Tibial nerve (tissue), 4 donors: ENCODE measurements at regions not wholly inside any gene's neighbourhood (a gene's known extent, or its start where the extent isn't known, plus 50 kb on each side); places are given as distances from the start of the nearest gene placed in this dataset.

Source experiments
- DNase-seq, 2 donors: peaks; one replicate each; pipeline ENCODE4 v3.0.0-alpha.2; 2019; ENCODE audit warnings: low spot score in 2 of 2
- H3K27ac ChIP-seq, 4 donors: fragments of 200-600 bp; sonication (generic) in 3 of 4; one replicate each; pipeline ENCODE4 v1.5.1; 2017 to 2019; ENCODE audit warnings: mild to moderate bottlenecking in 1 of 4
- H3K27me3 ChIP-seq, 2 donors: fragments of 200-600 bp; sonication (generic) in 1 of 2; one replicate each; pipeline versions ENCODE4 v1.5.1 to v1.6.0; 2017 to 2019
- H3K36me3 ChIP-seq, 3 donors: fragments of 200-600 bp; sonication (generic); one replicate each; pipeline ENCODE4 v1.5.1; 2018 to 2019
- H3K4me1 ChIP-seq, 4 donors: fragments of 200-600 bp; sonication (generic) in 3 of 4; one replicate each; pipeline ENCODE4 v1.5.1; 2017 to 2019
- H3K4me3 ChIP-seq, 4 donors: fragments of 200-600 bp; sonication (generic) in 3 of 4; one replicate each; pipeline ENCODE4 v1.5.1; 2017 to 2019; ENCODE audit warnings: mild to moderate bottlenecking in 1 of 4, moderate library complexity in 1 of 4
- H3K9me3 ChIP-seq, 4 donors: fragments of 200-600 bp; sonication (generic) in 3 of 4; one replicate each; pipeline ENCODE4 v1.5.1; 2017 to 2019
- EP300 ChIP-seq, 2 donors: sonication (generic); formaldehyde crosslinking; IDR thresholded peaks; one replicate each; pipeline ENCODE4 v1.6.1; 2017; ENCODE audit warnings: antibody characterized with exemption in 2 of 2, mild to moderate bottlenecking in 1 of 2
- POLR2A ChIP-seq, 2 donors: fragments of 450-650 bp; IDR thresholded peaks; one replicate each; pipeline ENCODE4 v1.6.1; 2017; ENCODE audit warnings: antibody characterized with exemption in 2 of 2, mild to moderate bottlenecking in 2 of 2, moderate library complexity in 2 of 2
- WGBS, 2 donors: methylation state at CpG; one replicate each; pipeline ENCODE4 v1.1.5; 2018; 5-methylcytosine and 5-hydroxymethylcytosine counted together
- TF ChIP-seq, protein P1 (sequence below), 5 experiments: fragments of 200-600 bp in 3 of 5; fragments of 450-650 bp in 2 of 5; sonication (generic) in 3 of 5; IDR thresholded peaks; one replicate each; pipeline ENCODE4 v1.5.1; 2016 to 2019; ENCODE audit warnings: antibody characterized with exemption in 5 of 5, mild to moderate bottlenecking in 3 of 5, moderate library complexity in 2 of 5

DNA sequence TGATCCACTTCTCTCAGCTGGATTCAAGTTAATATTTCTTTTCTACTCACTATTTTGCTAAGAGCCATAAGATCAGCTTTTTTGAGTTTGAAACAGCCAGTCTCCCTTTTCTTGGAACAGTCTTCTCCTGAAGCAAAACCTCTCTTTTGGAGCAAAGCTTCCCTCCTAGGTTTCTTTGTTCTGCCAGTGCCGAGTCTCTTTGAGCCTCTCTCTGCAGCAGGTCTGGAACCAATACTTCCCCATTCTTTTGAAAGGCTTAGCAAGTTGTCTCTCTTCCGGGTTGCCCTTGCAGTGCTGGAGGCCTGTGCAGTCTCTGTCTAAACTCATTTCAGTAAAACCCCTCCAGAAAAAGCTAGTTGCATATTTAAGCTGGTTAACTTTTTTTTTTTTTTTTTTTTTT is 454.8 kb downstream of the NOVA1 start:
- Histone ChIP-seq H3K9me3 (no peaks in the 10 kb centered on the region), H3K4me3 (no peak overlapping the region), H3K4me1 (no peaks in the 10 kb centered on the region), H3K27me3 (no peaks in the 10 kb centered on the region), H3K36me3 (no peaks in the 10 kb centered on the region), H3K27ac (no peak overlapping the region)
- WGBS, 2 donors: 53 to 58% methylated on average over 2 of the region's 2 CpGs
- DNase-seq: no peak
- TF ChIP-seq, protein P1, sequence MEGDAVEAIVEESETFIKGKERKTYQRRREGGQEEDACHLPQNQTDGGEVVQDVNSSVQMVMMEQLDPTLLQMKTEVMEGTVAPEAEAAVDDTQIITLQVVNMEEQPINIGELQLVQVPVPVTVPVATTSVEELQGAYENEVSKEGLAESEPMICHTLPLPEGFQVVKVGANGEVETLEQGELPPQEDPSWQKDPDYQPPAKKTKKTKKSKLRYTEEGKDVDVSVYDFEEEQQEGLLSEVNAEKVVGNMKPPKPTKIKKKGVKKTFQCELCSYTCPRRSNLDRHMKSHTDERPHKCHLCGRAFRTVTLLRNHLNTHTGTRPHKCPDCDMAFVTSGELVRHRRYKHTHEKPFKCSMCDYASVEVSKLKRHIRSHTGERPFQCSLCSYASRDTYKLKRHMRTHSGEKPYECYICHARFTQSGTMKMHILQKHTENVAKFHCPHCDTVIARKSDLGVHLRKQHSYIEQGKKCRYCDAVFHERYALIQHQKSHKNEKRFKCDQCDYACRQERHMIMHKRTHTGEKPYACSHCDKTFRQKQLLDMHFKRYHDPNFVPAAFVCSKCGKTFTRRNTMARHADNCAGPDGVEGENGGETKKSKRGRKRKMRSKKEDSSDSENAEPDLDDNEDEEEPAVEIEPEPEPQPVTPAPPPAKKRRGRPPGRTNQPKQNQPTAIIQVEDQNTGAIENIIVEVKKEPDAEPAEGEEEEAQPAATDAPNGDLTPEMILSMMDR (IDR thresholded peaks at IDR 0.05): no peak
- no peak for TF ChIP-seq POLR2A (IDR thresholded peaks at IDR 0.05)
- no peak for TF ChIP-seq EP300 (IDR thresholded peaks at IDR 0.05)

DNA sequence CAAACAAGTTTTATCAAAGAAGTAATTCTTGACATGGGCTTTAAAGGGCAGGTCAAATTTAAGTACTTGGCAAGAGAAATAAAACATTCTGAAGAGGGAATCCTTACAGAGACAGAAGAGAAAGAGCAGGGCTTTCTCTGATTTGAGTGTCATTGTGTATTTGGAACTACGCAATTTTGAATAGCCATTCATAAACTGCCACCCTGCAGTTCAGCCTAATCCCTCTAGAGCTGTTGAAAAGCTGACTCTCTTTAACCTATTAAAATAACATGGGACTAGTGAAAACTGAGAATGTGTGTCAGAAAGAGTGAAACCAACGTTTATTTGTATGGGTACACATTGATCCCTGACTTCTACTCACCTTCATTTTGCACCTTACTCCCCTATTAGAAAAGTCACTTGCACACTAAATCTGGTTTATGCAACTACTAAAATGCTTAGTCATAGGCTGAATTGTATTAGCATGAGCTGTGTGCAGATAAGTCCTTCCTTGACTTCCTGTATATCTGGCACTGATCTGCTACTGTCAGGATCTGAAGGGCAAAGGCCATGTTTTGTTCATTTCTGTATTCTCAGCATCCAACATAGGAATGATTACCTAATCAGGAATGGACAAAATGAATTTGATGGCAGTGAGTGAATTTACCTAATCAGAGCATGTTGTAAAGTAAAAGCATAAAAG is 458.9 kb downstream of the NOVA1 start:
- no peak for TF ChIP-seq POLR2A (IDR thresholded peaks at IDR 0.05)
- no peak for TF ChIP-seq EP300 (IDR thresholded peaks at IDR 0.05)
- TF ChIP-seq, protein P1 (IDR thresholded peaks at IDR 0.05): no peak
- Histone ChIP-seq H3K27ac (no peak overlapping the region), H3K9me3 (no peaks in the 10 kb centered on the region), H3K27me3 (no peaks in the 10 kb centered on the region), H3K36me3 (no peaks in the 10 kb centered on the region), H3K4me3 (no peak overlapping the region), H3K4me1 (no peaks in the 10 kb centered on the region)
- DNase-seq: no peak
- 15 to 20% methylated on average over 2 of the region's 2 CpGs for WGBS, 2 donors

DNA sequence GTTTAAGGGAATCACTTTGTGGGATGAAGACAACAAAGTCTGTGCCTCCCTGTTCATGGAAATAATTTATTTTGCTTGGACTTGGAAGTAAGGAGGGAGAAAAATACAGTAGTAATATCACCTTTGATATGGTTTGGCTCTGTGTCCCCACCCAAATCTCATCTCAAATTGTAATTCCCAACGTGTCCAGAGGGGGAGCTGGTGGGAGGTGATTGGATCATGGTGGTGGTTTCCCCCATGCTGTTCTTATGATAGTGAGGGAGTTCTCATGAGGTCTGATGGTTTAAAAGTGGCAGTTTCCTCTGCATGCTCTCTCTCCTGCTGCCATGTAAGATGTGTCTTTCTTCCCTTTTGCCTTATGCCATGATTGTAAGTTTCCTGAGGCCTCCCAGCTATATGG is 460.7 kb downstream of the NOVA1 start:
- Histone ChIP-seq H3K36me3 (no peaks in the 10 kb centered on the region), H3K27me3 (no peaks in the 10 kb centered on the region), H3K4me1 (no peaks in the 10 kb centered on the region), H3K4me3 (no peak overlapping the region), H3K27ac (no peak overlapping the region), H3K9me3 (no peaks in the 10 kb centered on the region)
- no peak for DNase-seq
- WGBS, 2 donors: 45 to 48% methylated on average over 1 of the region's 1 CpG
- TF ChIP-seq, protein P1 (IDR thresholded peaks at IDR 0.05): no peak

DNA sequence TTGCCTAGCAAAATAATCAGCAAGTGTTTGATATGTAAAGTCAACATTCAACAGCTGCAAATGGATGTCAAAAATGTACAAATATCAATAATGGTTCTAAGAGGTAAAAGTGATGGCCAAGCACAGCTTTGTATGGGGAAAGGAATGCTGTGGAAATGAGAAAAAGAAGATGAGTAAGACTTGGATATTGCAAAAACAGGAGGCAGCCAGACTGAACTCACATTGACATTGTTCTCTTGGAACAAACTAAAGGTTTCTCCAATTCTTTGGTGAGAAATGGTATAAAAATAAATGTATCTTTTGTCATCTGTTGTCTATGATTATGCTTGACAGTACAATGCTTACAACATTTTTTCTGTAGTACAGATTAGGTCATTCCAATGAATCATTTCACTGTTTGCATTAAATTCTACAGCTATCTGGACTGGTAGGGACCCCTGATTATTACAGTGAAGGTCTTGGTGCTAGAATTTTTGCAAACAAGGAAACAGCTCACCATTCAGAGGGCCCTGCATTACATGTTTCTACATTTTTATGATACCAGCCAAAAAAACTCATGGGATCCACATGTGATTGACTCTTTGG is 465.7 kb downstream of the NOVA1 start:
- no peaks in the 10 kb centered on the region for H3K9me3 ChIP-seq
- H3K27ac ChIP-seq: no peak overlapping the region
- no peaks in the 10 kb centered on the region for H3K27me3 ChIP-seq
- H3K4me3 ChIP-seq: no peak overlapping the region
- H3K36me3 ChIP-seq: no peaks in the 10 kb centered on the region
- TF ChIP-seq, protein P1 (IDR thresholded peaks at IDR 0.05): no peak
- TF ChIP-seq EP300 (IDR thresholded peaks at IDR 0.05) (no peak), POLR2A (IDR thresholded peaks at IDR 0.05) (no peak)
- no peaks in the 10 kb centered on the region for H3K4me1 ChIP-seq
- no peak for DNase-seq

DNA sequence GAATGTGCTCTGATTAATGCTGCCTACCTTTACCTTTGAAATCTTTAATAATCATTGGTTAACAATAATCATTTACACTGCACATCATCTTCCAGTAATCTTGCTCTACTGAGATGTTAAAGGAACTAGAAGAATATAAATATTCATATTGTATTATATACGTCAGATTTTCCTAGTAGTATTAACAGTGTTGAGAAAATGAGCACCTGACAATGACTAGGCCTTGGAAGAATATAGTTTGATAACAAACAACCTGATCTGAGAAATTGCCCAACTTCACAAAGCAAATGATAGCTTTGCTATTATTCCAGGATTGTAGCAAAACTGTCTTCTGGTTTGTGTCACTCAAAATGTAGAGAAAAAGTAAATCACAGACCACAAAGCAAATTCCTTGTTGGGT is 467.1 kb downstream of the NOVA1 start:
- no peaks in the 10 kb centered on the region for H3K36me3 ChIP-seq
- no peak for DNase-seq
- WGBS, 2 donors: 89 to 95% methylated on average over 1 of the region's 1 CpG
- H3K9me3 ChIP-seq: no peaks in the 10 kb centered on the region
- no peak overlapping the region for H3K4me3 ChIP-seq
- H3K4me1 ChIP-seq: no peaks in the 10 kb centered on the region
- TF ChIP-seq POLR2A (IDR thresholded peaks at IDR 0.05) (no peak), EP300 (IDR thresholded peaks at IDR 0.05) (no peak)
- TF ChIP-seq, protein P1 (IDR thresholded peaks at IDR 0.05): no peak
- no peak overlapping the region for H3K27ac ChIP-seq
- H3K27me3 ChIP-seq: no peaks in the 10 kb centered on the region
